ENCODE measurements at regions not wholly inside any gene's neighbourhood (a gene's known extent, or its start where the extent isn't known, plus 50 kb on each side); places are given as distances from the start of the nearest gene placed in this dataset.
A peak's percentile ranks its signal among the peaks of the same experiment; 100 is the strongest.

DNA sequence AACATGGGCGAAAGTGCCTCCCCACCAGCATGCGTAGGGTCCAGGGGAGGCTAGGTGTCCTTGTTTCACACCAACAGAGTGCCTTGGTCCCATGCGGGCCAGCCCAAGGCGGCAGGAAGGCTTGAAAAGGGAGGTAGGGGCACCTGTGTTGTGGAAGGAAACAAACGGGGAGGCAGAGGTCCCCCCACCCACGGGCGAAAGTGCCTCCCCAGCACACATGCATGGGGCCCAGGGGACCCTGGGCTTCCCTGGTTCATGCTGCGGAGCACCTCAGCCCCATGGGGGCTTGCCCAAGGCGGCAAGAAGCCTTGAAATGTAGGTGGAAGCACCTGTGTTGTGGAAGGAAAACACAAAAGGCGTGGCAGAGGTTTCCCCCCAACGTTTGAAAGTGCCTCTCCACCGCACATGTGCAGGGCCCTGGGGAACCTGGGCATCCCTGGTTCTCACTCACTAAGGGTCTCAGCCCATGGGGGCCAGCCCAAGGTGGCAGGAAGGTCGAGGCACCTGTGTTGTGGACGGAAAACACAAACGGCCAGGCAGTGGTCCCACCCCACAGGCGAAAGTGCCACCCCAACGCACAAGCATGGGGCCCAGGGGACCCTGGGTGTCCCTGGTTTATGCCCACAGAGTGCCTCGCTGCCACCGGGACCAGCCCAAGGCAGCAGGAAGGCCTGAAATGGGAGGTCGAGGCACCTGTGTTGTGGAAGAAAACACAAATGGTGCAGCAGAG is 374.7 kb downstream of the ALG10 start:
- H3K27ac Mint-ChIP-seq: no peak overlapping the region
- H3K4me3 Mint-ChIP-seq: no peak overlapping the region
- peaks cover 0 to 8% of the 10 kb centered on the region in 2 donors for H3K9me3 Mint-ChIP-seq
- ATAC-seq (no peak), DNase-seq (peak in 1 of 2 donors; percentile 10)
- H3K27me3 ChIP-seq (ENCODE audit: control insufficient read depth, insufficient read depth, low read length): no peaks in the 10 kb centered on the region
- H3K4me1 ChIP-seq (ENCODE audit: control insufficient read depth, insufficient read depth, low read length): no peaks in the 10 kb centered on the region
- TF ChIP-seq, protein P1, sequence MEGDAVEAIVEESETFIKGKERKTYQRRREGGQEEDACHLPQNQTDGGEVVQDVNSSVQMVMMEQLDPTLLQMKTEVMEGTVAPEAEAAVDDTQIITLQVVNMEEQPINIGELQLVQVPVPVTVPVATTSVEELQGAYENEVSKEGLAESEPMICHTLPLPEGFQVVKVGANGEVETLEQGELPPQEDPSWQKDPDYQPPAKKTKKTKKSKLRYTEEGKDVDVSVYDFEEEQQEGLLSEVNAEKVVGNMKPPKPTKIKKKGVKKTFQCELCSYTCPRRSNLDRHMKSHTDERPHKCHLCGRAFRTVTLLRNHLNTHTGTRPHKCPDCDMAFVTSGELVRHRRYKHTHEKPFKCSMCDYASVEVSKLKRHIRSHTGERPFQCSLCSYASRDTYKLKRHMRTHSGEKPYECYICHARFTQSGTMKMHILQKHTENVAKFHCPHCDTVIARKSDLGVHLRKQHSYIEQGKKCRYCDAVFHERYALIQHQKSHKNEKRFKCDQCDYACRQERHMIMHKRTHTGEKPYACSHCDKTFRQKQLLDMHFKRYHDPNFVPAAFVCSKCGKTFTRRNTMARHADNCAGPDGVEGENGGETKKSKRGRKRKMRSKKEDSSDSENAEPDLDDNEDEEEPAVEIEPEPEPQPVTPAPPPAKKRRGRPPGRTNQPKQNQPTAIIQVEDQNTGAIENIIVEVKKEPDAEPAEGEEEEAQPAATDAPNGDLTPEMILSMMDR (IDR thresholded peaks at IDR 0.05): no peak
- intact Hi-C loops (cut with micrococcal nuclease): no loop called here
- peaks cover 87% of the 10 kb centered on the region for H3K9me3 ChIP-seq (ENCODE audit: control insufficient read depth, insufficient read depth, low read length)
- no peak overlapping the region for H3K27ac ChIP-seq (ENCODE audit: low read length)
- no peaks in the 10 kb centered on the region for H3K36me3 Mint-ChIP-seq
- H3K36me3 ChIP-seq (ENCODE audit: control insufficient read depth, insufficient read depth, low read length): no peaks in the 10 kb centered on the region
- no peak overlapping the region for H3K4me3 ChIP-seq (ENCODE audit: low read length)
- WGBS (ENCODE audit: insufficient coverage): 75% methylated on average over 20 of the region's 20 CpGs
- H3K4me1 Mint-ChIP-seq: no peaks in the 10 kb centered on the region
- H3K27me3 Mint-ChIP-seq (ENCODE audit: low read depth in 2 of 2): no peaks in the 10 kb centered on the region

DNA sequence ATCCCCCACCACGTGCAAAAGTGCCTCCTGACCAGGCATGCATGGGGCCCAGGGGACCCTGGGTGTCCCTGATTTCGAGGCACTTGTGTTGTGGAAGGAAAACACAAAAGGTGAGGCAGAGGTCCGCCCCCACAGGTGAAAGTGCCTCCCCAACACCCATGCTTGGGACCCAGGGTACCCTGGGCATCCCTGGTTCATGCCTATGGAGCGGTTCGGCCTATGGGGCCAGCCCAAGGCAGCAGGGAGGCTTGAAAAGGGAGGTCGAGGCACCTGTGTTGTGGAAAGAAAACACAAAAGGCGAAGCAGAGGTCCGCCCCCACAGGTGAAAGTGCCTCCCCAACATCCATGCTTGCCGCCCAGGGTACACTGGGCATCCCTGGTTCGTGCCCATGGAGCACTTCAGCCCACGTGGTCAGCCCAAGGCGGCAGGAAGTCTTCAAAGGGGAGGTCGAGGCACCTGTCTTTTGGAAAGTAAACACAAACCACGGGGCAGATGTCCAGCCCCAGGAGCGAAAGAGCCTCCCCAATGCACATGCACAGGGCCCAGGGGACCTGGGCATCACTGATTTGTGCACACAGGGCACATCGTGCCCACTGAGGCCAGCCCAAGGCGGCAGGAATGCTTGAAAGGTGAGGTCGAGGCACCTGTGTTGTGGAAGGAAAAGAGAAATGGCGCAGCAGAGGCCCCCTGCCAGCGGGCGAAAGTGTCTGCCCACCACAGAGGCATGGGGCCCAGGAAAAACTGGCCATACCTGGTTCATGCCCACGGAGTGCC is 375.5 kb downstream of the ALG10 start:
- 76% methylated on average over 22 of the region's 22 CpGs for WGBS (ENCODE audit: insufficient coverage)
- H3K27ac ChIP-seq (ENCODE audit: low read length): no peak overlapping the region
- intact Hi-C loops (cut with micrococcal nuclease): no loop called here
- H3K27me3 ChIP-seq (ENCODE audit: control insufficient read depth, insufficient read depth, low read length): no peaks in the 10 kb centered on the region
- H3K27me3 Mint-ChIP-seq (ENCODE audit: low read depth in 2 of 2): no peaks in the 10 kb centered on the region
- no peak overlapping the region for H3K27ac Mint-ChIP-seq
- DNase-seq (peak in 1 of 2 donors; percentile 10), ATAC-seq (no peak)
- no peaks in the 10 kb centered on the region for H3K36me3 Mint-ChIP-seq
- no peak overlapping the region for H3K4me3 Mint-ChIP-seq
- no peaks in the 10 kb centered on the region for H3K36me3 ChIP-seq (ENCODE audit: control insufficient read depth, insufficient read depth, low read length)
- H3K4me1 ChIP-seq (ENCODE audit: control insufficient read depth, insufficient read depth, low read length): no peaks in the 10 kb centered on the region
- no peaks in the 10 kb centered on the region for H3K4me1 Mint-ChIP-seq
- H3K9me3 Mint-ChIP-seq: peaks cover 0 to 12% of the 10 kb centered on the region in 2 donors
- no peak overlapping the region for H3K4me3 ChIP-seq (ENCODE audit: low read length)
- H3K9me3 ChIP-seq (ENCODE audit: control insufficient read depth, insufficient read depth, low read length): peaks cover 87% of the 10 kb centered on the region
- TF ChIP-seq, protein P1 (IDR thresholded peaks at IDR 0.05): no peak

DNA sequence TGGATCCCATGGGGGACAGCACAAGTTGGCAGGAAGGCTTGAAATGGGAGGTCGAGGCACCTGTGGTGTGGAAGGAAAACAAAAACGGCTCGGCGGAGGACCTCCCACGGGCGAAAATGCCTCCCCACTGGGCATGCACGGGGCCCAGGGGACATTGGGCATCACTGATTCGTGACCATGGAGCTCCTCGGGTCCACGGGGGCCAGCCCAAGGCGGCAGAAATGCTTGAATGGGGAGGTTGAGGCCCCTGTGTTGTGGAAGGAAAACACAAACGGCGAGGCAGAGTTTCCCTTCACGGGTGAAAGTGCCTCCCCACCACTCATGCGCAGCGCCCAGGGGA is 376.0 kb downstream of the ALG10 start:
- H3K4me3 Mint-ChIP-seq: no peak overlapping the region
- WGBS (ENCODE audit: insufficient coverage): 71% methylated on average over 16 of the region's 16 CpGs
- no peak overlapping the region for H3K4me3 ChIP-seq (ENCODE audit: low read length)
- no peaks in the 10 kb centered on the region for H3K4me1 ChIP-seq (ENCODE audit: control insufficient read depth, insufficient read depth, low read length)
- H3K36me3 Mint-ChIP-seq: no peaks in the 10 kb centered on the region
- TF ChIP-seq, protein P1 (IDR thresholded peaks at IDR 0.05): no peak
- no peaks in the 10 kb centered on the region for H3K36me3 ChIP-seq (ENCODE audit: control insufficient read depth, insufficient read depth, low read length)
- no peaks in the 10 kb centered on the region for H3K27me3 ChIP-seq (ENCODE audit: control insufficient read depth, insufficient read depth, low read length)
- DNase-seq: peak in 1 of 2 donors; percentile 0
- H3K9me3 ChIP-seq (ENCODE audit: control insufficient read depth, insufficient read depth, low read length): peaks cover 88% of the 10 kb centered on the region
- no peaks in the 10 kb centered on the region for H3K27me3 Mint-ChIP-seq (ENCODE audit: low read depth in 2 of 2)
- no peak overlapping the region for H3K27ac Mint-ChIP-seq
- no peak for ATAC-seq
- no peak overlapping the region for H3K27ac ChIP-seq (ENCODE audit: low read length)
- intact Hi-C loops (cut with micrococcal nuclease): no loop called here
- H3K9me3 Mint-ChIP-seq: peaks cover 0 to 12% of the 10 kb centered on the region in 2 donors
- no peaks in the 10 kb centered on the region for H3K4me1 Mint-ChIP-seq
